Mesendoderm (in vitro differentiated cells): ENCODE measurements at regions not wholly inside any gene's neighbourhood (a gene's known extent, or its start where the extent isn't known, plus 50 kb on each side); places are given as distances from the start of the nearest gene placed in this dataset.

Experiments
- DNase-seq: peaks from one replicate; pipeline ENCODE4 v3.0.0; 2013
- H2AK5ac ChIP-seq: 2 replicates; pipeline ENCODE4 v1.6.1; 2013; ENCODE audit warnings: low read length, inconsistent platforms
- H2BK120ac ChIP-seq: 2 replicates; pipeline ENCODE4 v1.6.1; 2013; ENCODE audit warnings: low read depth, mild to moderate bottlenecking, low read length, moderate library complexity, mixed read lengths
- H2BK15ac ChIP-seq: replicated peaks from 2 replicates; pipeline ENCODE4 v1.6.1; 2013; ENCODE audit warnings: low read depth, mild to moderate bottlenecking, moderate library complexity
- H2BK5ac ChIP-seq: 2 replicates; pipeline ENCODE4 v1.6.1; 2013; ENCODE audit warnings: low read length, inconsistent platforms
- H3K18ac ChIP-seq: 2 replicates; pipeline ENCODE4 v1.6.1; 2013; ENCODE audit warnings: mild to moderate bottlenecking, low read length, mixed read lengths
- H3K23ac ChIP-seq: one replicate; pipeline ENCODE4 v1.6.1; 2013; ENCODE audit warnings: low read length
- H3K27ac ChIP-seq: 2 replicates; pipeline ENCODE4 v1.5.1; 2013; ENCODE audit warnings: low read depth, mild to moderate bottlenecking, inconsistent platforms, low read length, moderate library complexity
- H3K27me3 ChIP-seq: 2 replicates; pipeline ENCODE4 v1.6.1; 2013; ENCODE audit warnings: low read length, control low read depth, mild to moderate bottlenecking, inconsistent platforms; ENCODE audit not compliant: insufficient read depth, poor library complexity
- H3K36me3 ChIP-seq: 2 replicates; pipeline ENCODE4 v1.6.1; 2013; ENCODE audit warnings: low read length, inconsistent platforms; ENCODE audit not compliant: control insufficient read depth, insufficient read depth
- H3K4ac ChIP-seq: one replicate; pipeline ENCODE4 v1.6.1; 2013; ENCODE audit warnings: low read depth, mild to moderate bottlenecking, low read length, moderate library complexity
- H3K4me1 ChIP-seq: 2 replicates; pipeline ENCODE4 v1.6.1; 2013; ENCODE audit warnings: low read depth, low read length, inconsistent platforms; ENCODE audit not compliant: control insufficient read depth
- H3K4me2 ChIP-seq: 2 replicates; pipeline ENCODE4 v1.6.1; 2013; ENCODE audit warnings: low read length
- H3K4me3 ChIP-seq: 2 replicates; pipeline ENCODE4 v1.5.1; 2013; ENCODE audit warnings: mild to moderate bottlenecking, low read length
- H3K56ac ChIP-seq: one replicate; pipeline ENCODE4 v1.6.1; 2013; ENCODE audit warnings: low read length
- H3K79me1 ChIP-seq: 2 replicates; pipeline ENCODE4 v1.6.1; 2013; ENCODE audit warnings: low read length, inconsistent platforms
- H3K79me2 ChIP-seq: 2 replicates; pipeline ENCODE4 v1.6.1; 2013; ENCODE audit warnings: mild to moderate bottlenecking, low read length; ENCODE audit not compliant: control insufficient read depth, insufficient read depth
- H3K9ac ChIP-seq: 2 replicates; pipeline ENCODE4 v1.6.1; 2013; ENCODE audit warnings: low read length, inconsistent platforms
- H4K5ac ChIP-seq: one replicate; pipeline ENCODE4 v1.6.1; 2013; ENCODE audit warnings: low read length
- H4K8ac ChIP-seq: one replicate; pipeline ENCODE4 v1.6.1; 2013; ENCODE audit warnings: low read depth, mild to moderate bottlenecking, control low read depth, low read length, moderate library complexity
- WGBS: extraction: QIAGEN DNeasy Blood & Tissue Kit; methylation state at CpG from one replicate; pipeline ENCODE4 v1.1.7; 2013; ENCODE audit warnings: low lambda C conversion rate, missing lambda C conversion rate; ENCODE audit not compliant: insufficient coverage; ENCODE audit errors: extremely low coverage; 5-methylcytosine and 5-hydroxymethylcytosine counted together

GRCh38 chr5:72741805-72742204 lies 74.7 kb upstream of the TNPO1 start:
- no peak overlapping the region for H3K23ac ChIP-seq
- no peaks in the 10 kb centered on the region for H3K36me3 ChIP-seq
- H3K79me2 ChIP-seq: no peaks in the 10 kb centered on the region
- no peak overlapping the region for H2AK5ac ChIP-seq
- H2BK120ac ChIP-seq: no peak overlapping the region
- no peak overlapping the region for H3K4me3 ChIP-seq
- peaks cover 2% of the 10 kb centered on the region for H3K4me1 ChIP-seq
- H4K5ac ChIP-seq: no peak overlapping the region
- H3K27ac ChIP-seq: no peak overlapping the region
- H3K9ac ChIP-seq: no peak overlapping the region
- no peak overlapping the region for H2BK5ac ChIP-seq
- no peaks in the 10 kb centered on the region for H3K27me3 ChIP-seq
- no peaks in the 10 kb centered on the region for H3K79me1 ChIP-seq
- H3K4me2 ChIP-seq: no peak overlapping the region
- DNase-seq: no peak
- H2BK15ac ChIP-seq: no peak overlapping the region
- no peak overlapping the region for H4K8ac ChIP-seq
- no peak overlapping the region for H3K56ac ChIP-seq
- no peak overlapping the region for H3K4ac ChIP-seq
- no peak overlapping the region for H3K18ac ChIP-seq

GRCh38 chr5:72733810-72734209 lies 82.7 kb upstream of the TNPO1 start:
- H3K4me1 ChIP-seq: no peaks in the 10 kb centered on the region
- H3K79me1 ChIP-seq: no peaks in the 10 kb centered on the region
- H3K9ac ChIP-seq: no peak overlapping the region
- H2AK5ac ChIP-seq: no peak overlapping the region
- H3K56ac ChIP-seq: no peak overlapping the region
- H3K23ac ChIP-seq: no peak overlapping the region
- H2BK120ac ChIP-seq: no peak overlapping the region
- H4K8ac ChIP-seq: no peak overlapping the region
- H3K4ac ChIP-seq: no peak overlapping the region
- H3K18ac ChIP-seq: no peak overlapping the region
- no peak overlapping the region for H2BK15ac ChIP-seq
- H3K79me2 ChIP-seq: no peaks in the 10 kb centered on the region
- H3K27ac ChIP-seq: no peak overlapping the region
- no peak overlapping the region for H3K4me3 ChIP-seq
- no CpG with 5 or more reads among the region's 4 CpGs for WGBS
- no peak overlapping the region for H2BK5ac ChIP-seq
- H3K4me2 ChIP-seq: no peak overlapping the region
- H3K27me3 ChIP-seq: no peaks in the 10 kb centered on the region
- no peaks in the 10 kb centered on the region for H3K36me3 ChIP-seq
- H4K5ac ChIP-seq: no peak overlapping the region
- no peak for DNase-seq

- Histone ChIP-seq H3K79me2 (no peaks in the 10 kb centered on the region), H2AK5ac (no peak overlapping the region)
Observed at GRCh38 chr5:72723581-72723980, 92.9 kb upstream of the TNPO1 start.

GRCh38 chr5:72722792-72723452 lies 93.5 kb upstream of the TNPO1 start:
- Histone ChIP-seq H3K9ac (no peak overlapping the region), H4K5ac (no peak overlapping the region), H3K18ac (no peak overlapping the region), H3K36me3 (no peaks in the 10 kb centered on the region), H2BK5ac (no peak overlapping the region), H3K56ac (no peak overlapping the region), H3K79me2 (no peaks in the 10 kb centered on the region), H4K8ac (no peak overlapping the region), H3K27ac (no peak overlapping the region), H3K79me1 (no peaks in the 10 kb centered on the region), H2AK5ac (no peak overlapping the region), H2BK120ac (no peak overlapping the region), H3K4ac (no peak overlapping the region), H3K4me3 (no peak overlapping the region), H2BK15ac (no peak overlapping the region), H3K4me1 (no peaks in the 10 kb centered on the region), H3K23ac (no peak overlapping the region), H3K4me2 (no peak overlapping the region), H3K27me3 (no peaks in the 10 kb centered on the region)
- no CpG with 5 or more reads among the region's 5 CpGs for WGBS
- no peak for DNase-seq

More at GRCh38 chr5:72723581-72723980, 92.9 kb upstream of the TNPO1 start:
- H3K79me1 ChIP-seq: no peaks in the 10 kb centered on the region
- H3K4me3 ChIP-seq: no peak overlapping the region
- H3K27ac ChIP-seq: no peak overlapping the region
- no peak overlapping the region for H2BK15ac ChIP-seq
- H3K23ac ChIP-seq: no peak overlapping the region
- H2BK120ac ChIP-seq: no peak overlapping the region
- H3K18ac ChIP-seq: no peak overlapping the region
- no peak overlapping the region for H3K56ac ChIP-seq
- H3K4me2 ChIP-seq: no peak overlapping the region
- no peak overlapping the region for H2BK5ac ChIP-seq
- no peak overlapping the region for H4K5ac ChIP-seq
- H3K36me3 ChIP-seq: no peaks in the 10 kb centered on the region
- no peak overlapping the region for H4K8ac ChIP-seq
- H3K4ac ChIP-seq: no peak overlapping the region
- no peak overlapping the region for H3K9ac ChIP-seq
- H3K4me1 ChIP-seq: no peaks in the 10 kb centered on the region
- H3K27me3 ChIP-seq: no peaks in the 10 kb centered on the region
- no peak for DNase-seq

GRCh38 chr5:72721844-72722243 lies 94.6 kb upstream of the TNPO1 start:
- no peaks in the 10 kb centered on the region for H3K27me3 ChIP-seq
- no peak overlapping the region for H2BK120ac ChIP-seq
- WGBS: no CpG with 5 or more reads among the region's 2 CpGs
- H3K36me3 ChIP-seq: no peaks in the 10 kb centered on the region
- DNase-seq: no peak
- H2AK5ac ChIP-seq: no peak overlapping the region
- H3K79me1 ChIP-seq: no peaks in the 10 kb centered on the region
- H3K23ac ChIP-seq: no peak overlapping the region
- no peak overlapping the region for H3K56ac ChIP-seq
- H3K18ac ChIP-seq: no peak overlapping the region
- H4K5ac ChIP-seq: no peak overlapping the region
- H4K8ac ChIP-seq: no peak overlapping the region
- no peaks in the 10 kb centered on the region for H3K4me1 ChIP-seq
- H2BK15ac ChIP-seq: no peak overlapping the region
- no peak overlapping the region for H3K27ac ChIP-seq
- no peak overlapping the region for H3K4ac ChIP-seq
- H2BK5ac ChIP-seq: no peak overlapping the region
- no peak overlapping the region for H3K9ac ChIP-seq
- H3K4me2 ChIP-seq: no peak overlapping the region
- H3K79me2 ChIP-seq: no peaks in the 10 kb centered on the region
- no peak overlapping the region for H3K4me3 ChIP-seq

- Histone ChIP-seq H4K8ac (no peak overlapping the region), H3K4ac (no peak overlapping the region), H2BK15ac (no peak overlapping the region), H3K27ac (no peak overlapping the region), H2BK120ac (no peak overlapping the region), H3K79me1 (no peaks in the 10 kb centered on the region), H3K56ac (no peak overlapping the region), H3K9ac (no peak overlapping the region), H2BK5ac (no peak overlapping the region), H3K18ac (no peak overlapping the region), H3K4me2 (no peak overlapping the region), H3K79me2 (no peaks in the 10 kb centered on the region), H4K5ac (no peak overlapping the region), H3K4me3 (no peak overlapping the region), H3K27me3 (no peaks in the 10 kb centered on the region), H3K23ac (no peak overlapping the region), H2AK5ac (no peak overlapping the region), H3K4me1 (no peaks in the 10 kb centered on the region), H3K36me3 (no peaks in the 10 kb centered on the region)
- no CpG with 5 or more reads among the region's 4 CpGs for WGBS
- no peak for DNase-seq
Observed at GRCh38 chr5:72720205-72720604, 96.3 kb upstream of the TNPO1 start.
